NCI-H526 treated with DMSO at 0.1 percent for 48 hours (cell line): ENCODE measurements at regions not wholly inside any gene's neighbourhood (a gene's known extent, or its start where the extent isn't known, plus 50 kb on each side); places are given as distances from the start of the nearest gene placed in this dataset.
A peak's percentile ranks its signal among the peaks of the same experiment; 100 is the strongest.
"Not testable (repeated sequence)": the region's sequence is repeated elsewhere in the genome, so short reads cannot be mapped to it uniquely, and the experiment has no call there.

ENCODE experiments used
- DNase-seq: peaks from one replicate; lab custom pipeline; 2025; lab: John Stamatoyannopoulos, UW

DNA sequence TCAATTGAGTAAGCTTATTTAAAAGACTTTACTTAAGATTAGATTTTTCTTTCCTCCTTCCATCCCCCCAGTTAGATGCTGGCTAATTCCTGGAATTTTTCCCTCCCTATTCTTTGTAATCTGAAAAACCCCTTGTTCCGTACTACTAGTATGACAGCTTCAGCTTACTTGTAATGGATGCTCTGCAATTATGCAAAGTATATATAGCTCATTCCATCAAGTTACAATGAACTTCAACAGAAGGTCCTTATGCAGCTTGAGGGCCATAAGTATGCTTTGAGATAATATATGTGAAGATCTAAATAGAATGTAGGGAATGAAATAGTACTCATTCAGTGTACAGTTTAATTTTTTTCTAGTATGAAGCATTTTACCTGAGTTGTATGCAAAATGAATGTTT lies 398.3 kb upstream of the NAALADL2 start:
- no peak for DNase-seq

DNA sequence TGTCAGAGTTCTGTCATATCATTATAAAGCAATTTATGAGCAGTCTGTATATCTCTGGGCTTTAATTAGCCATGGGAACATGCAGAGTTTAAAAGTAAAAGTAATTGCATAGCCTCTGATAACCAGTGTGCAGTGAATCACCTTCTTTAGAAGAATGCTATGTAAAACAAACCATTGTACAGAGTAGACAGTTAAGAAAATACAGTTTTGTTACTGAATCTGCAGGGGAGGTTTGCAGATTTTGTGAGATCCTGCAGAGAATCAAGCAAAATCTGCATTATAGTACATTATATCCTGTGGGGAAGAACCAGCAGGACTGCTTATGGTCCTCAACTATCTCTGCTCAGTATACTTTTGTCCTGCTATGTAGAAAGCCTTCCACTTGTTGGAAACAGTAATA lies 396.2 kb upstream of the NAALADL2 start:
- DNase-seq, result no peak

DNA sequence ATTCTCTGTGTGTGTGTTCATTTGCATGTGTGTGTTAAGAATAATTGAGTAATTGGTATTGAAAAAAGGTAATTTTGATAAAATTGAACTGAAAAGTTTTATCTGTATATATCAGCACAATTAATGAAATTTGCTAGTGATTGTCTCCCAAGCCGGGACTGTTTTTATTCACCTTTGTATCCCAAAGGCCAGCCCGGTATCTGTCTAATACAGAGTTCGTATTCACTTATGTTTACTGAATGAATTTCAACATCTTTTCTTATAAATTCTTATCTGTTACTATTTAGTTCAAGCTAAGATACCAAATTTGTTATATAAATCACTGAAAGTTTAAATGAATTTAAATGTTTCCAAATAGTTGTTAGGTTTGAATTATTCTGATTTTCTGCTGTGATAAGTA lies 394.0 kb upstream of the NAALADL2 start:
- DNase-seq, result no peak

DNA sequence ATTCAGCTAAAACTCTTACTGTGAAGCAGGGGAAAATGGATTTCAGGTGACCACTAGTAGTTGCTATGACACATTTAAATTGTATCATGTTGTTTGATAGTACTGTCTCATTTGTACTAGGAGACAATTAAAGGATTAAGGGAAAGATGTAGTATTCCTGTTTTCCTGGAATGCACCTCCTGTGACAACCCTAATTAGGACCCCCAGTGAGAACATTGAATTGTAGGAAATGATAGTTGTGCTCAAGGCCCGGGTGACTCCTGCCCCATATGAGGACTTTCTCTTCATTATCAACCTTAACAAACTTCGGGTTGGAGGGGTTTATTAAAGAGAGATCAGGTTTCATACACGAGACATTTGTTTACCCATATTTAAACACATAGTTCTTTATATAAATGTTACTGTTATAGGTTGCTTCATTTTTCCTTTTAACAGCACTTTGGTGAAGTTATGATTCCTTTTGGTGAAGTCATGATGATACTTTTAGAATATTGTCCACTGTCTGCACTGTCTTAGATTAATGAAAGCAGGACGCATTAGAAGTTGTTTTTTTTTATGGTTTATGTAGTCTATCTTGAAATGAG lies 392.6 kb upstream of the NAALADL2 start:
- no peak for DNase-seq

DNA sequence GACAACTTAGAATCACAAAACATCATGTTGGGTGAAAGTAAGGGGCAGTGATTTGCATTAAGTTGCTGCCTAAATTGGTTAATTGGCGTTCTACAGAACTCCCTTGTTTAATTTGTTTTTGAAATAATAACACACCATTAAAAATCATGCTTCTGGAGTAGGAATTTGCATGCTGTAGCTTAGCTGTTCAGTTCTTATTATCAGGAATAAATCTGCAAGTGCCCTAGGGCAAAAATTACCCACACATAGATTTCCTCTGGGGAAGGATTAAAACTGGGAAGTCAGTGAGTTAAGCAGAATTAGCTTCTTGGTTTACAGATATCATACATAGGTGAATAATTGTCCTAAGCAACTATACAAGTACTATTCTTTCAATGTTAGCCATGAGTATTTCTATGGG lies 381.6 kb upstream of the NAALADL2 start:
- peak; percentile 19 for DNase-seq

- no peak for DNase-seq
Observed at GRCh38 chr3:174480767-174481166, 378.4 kb upstream of the NAALADL2 start.

GRCh38 chr3:174482541-174482940 lies 376.6 kb upstream of the NAALADL2 start:
- DNase-seq, result no peak

GRCh38 chr3:174483254-174483653 lies 375.9 kb upstream of the NAALADL2 start:
- no peak for DNase-seq

DNA sequence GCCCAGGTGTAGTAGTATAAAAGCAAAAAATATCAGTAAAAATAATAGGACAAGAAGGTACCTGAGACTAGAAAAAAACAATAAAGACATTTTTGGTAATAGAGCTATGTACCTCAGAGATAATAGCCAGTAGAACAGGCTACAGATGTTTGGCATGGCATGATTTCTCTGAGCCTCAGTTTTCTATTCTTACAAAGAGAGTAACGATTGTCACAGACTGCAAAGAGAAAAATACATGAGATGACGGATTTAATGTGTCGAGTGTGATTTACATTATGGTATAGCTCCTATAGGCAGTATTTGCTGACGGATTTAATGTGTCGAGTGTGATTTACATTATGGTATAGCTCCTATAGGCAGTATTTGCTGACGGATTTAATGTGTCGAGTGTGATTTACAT lies 375.3 kb upstream of the NAALADL2 start:
- not testable (repeated sequence) for DNase-seq

- no peak for DNase-seq
Observed at GRCh38 chr3:174488527-174488926, 370.6 kb upstream of the NAALADL2 start.

DNA sequence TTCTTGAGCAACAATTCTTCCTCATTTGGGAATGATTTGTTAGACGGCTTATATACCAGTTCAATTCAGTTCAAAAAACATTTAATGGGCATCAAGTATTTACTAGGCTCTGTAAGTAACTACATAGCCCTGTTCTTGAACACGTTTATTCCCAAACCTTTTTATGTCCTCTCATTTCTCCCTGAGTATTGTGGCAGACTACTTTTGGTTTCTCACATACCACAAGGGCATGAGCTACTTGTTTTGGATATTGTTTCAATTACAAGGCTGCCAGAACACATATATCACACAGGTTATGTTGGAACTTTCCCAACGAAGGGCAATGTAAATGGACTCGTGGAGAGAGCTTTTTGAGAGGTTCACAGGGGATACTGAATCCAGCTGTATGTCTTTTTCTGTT lies 363.8 kb upstream of the NAALADL2 start:
- DNase-seq, result no peak

DNA sequence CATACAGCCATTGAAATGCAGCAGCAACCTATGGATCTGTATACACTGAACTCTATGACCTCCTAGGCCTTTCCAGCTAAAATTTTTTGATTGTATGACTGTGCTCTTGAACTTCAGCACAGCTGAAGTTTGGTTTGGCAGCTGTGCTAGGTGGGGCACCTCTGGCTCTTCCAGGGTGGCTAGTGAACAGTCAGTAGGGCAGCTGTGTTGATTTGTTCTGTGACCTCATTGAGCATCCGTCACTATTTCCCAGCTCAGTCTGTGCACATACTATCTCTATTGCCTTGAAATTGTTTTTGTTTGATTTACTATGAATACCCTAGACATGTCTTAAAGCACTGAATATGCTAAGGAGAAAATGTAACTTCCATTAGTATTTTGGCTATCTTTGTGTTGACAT lies 363.2 kb upstream of the NAALADL2 start:
- DNase-seq, result no peak

DNA sequence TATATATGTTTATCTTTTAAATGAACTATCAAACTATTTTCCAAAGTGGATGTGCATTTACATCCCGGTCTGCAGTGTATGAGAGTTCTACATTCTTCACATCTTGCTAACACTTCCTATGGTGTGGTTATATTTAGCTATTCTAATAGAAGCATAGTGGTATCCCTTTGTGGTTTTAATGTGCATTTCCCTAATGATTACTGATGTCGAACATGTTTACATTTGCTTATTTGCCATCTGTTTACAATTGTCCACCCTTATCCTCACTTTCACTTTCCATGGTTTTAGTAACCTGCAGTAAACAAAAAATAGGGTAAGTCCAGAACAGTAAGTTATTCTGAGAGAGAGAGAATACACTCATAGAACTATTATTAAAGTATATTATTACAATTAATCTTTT lies 360.5 kb upstream of the NAALADL2 start:
- DNase-seq, result no peak

DNA sequence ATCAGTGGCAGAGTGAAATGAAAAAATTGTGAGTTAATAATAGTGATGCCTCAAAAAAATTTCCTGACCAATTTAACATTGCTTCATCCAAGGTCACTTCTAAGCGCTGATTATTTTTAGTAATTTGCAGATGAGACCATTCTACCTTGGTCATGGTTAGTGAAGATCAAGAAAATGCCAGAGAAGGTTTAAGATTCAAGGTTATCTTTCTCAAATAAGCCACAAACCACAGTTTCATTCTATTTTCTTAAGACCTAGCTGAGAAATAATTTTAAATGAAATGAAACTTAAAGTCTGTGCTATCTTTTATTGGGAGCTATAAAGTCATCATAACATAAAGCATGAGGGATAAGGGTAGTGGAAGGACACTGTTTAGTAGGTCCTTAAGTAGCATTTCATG lies 353.9 kb upstream of the NAALADL2 start:
- DNase-seq, result no peak

GRCh38 chr3:174524203-174524602 lies 334.9 kb upstream of the NAALADL2 start:
- no peak for DNase-seq

- DNase-seq, result no peak
Observed at GRCh38 chr3:174529298-174529697, 329.8 kb upstream of the NAALADL2 start.

DNA sequence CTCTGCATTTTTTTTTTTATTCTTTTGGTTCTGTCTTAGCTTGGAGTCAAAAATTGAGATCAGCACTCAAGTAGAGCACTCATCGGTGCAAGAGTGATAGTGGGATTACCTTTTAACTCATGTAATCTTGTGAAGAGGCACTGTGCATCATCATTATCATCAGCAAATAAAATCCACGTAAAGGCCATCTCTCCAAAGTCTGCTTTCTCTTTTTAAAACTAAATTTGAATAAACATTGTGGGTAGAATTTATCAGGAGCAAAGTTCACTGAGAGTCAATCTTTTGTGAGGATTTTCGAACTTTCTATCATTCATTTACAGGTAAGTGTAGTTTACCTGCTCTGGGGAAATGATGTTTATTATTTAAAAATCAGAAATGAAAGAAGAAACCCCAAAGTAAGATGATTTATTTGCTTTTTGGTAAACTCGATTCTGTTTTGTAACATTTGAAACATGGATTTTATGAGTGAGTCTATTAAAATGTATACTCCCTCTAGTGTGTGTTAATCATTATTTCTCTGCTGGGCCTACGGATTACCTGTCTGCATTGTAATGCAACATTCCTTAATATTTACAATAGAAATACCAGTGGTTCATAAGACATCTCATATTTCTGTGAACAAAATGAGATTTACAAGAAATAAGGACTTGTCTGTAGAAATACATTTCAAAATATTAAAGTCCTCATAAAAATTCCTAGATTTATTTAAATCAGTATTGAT lies 327.7 kb upstream of the NAALADL2 start:
- DNase-seq, result no peak

GRCh38 chr3:174532216-174532615 lies 326.9 kb upstream of the NAALADL2 start:
- no peak for DNase-seq

- no peak for DNase-seq
Observed at GRCh38 chr3:174532776-174533175, 326.4 kb upstream of the NAALADL2 start.

- DNase-seq, result no peak
Observed at GRCh38 chr3:174533286-174533685, 325.8 kb upstream of the NAALADL2 start.

GRCh38 chr3:174536319-174536718 lies 322.8 kb upstream of the NAALADL2 start:
- no peak for DNase-seq

GRCh38 chr3:174538151-174538550 lies 321.0 kb upstream of the NAALADL2 start:
- no peak for DNase-seq

DNA sequence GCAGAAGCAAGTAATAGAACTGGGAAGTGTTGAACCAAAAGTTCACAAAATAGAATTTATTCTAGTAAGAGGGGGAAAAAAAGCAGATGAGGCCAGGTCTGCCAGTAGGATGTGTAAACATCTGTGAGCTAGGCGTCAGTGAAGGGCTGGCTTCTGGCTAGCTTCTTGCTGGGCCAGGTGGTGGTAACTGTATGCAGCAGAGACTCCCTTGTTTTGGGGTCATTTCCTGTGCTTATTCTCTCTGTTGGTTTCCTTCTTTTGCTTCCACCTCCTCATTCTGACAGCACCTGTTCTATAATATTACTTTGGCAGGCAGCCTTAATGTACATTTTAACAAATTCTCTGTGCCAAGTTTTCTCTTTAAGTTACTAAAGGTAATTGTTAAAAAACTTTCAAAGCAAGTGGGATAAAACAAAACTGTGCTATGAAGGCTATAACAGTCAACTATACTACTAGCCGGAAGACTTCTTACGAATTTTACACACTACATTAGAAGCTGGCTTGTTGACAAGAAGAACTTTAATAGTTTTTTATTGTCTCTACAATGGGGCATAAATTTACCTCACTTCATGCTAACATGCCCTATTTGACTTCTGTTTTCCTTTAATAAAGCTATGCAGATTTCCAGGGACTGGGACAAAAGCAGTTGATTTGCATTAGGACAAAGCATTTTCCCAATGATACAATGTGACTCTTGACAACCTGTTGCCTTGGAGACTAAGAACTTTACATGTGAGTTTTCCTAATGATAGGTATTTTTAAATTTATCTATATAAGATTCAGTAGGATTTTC lies 318.8 kb upstream of the NAALADL2 start:
- DNase-seq, result peak; percentile 18
